Breast epithelium (tissue), 4 donors: ENCODE measurements at regions not wholly inside any gene's neighbourhood (a gene's known extent, or its start where the extent isn't known, plus 50 kb on each side); places are given as distances from the start of the nearest gene placed in this dataset.

Experiments
- DNase-seq, 2 donors: peaks; one replicate each; pipeline ENCODE4 v3.0.0-alpha.2; 2019; ENCODE audit warnings: low spot score in 2 of 2
- H3K27ac ChIP-seq, 2 donors: fragments of 200-600 bp; sonication (generic) in 1 of 2; one replicate each; pipeline ENCODE4 v1.5.1; 2016 to 2019; ENCODE audit warnings: mild to moderate bottlenecking in 1 of 2
- H3K27me3 ChIP-seq, 2 donors: fragments of 200-600 bp; sonication (generic) in 1 of 2; one replicate each; pipeline versions ENCODE4 v1.5.1 to v1.6.0; 2017 to 2019; ENCODE audit warnings: control low read depth in 1 of 2, mild to moderate bottlenecking in 1 of 2
- H3K36me3 ChIP-seq: fragments of 200-600 bp; one replicate; pipeline ENCODE4 v1.5.1; 2019
- H3K4me1 ChIP-seq, 2 donors: fragments of 200-600 bp; sonication (generic); one replicate each; pipeline ENCODE4 v1.5.1; 2016 to 2019; ENCODE audit warnings: control low read depth in 1 of 2
- H3K4me3 ChIP-seq, 3 donors: fragments of 200-600 bp; sonication (generic); 1 replicate in 2 of 3; 2 replicates in 1 of 3; pipeline ENCODE4 v1.5.1; 2016 to 2019; ENCODE audit warnings: mild to moderate bottlenecking in 3 of 3, moderate library complexity in 2 of 3
- H3K9me3 ChIP-seq, 2 donors: fragments of 200-600 bp; sonication (generic) in 1 of 2; one replicate each; pipeline ENCODE4 v1.5.1; 2016 to 2019; ENCODE audit warnings: control low read depth in 1 of 2
- CTCF ChIP-seq, 3 donors: fragments of 450-650 bp; IDR thresholded peaks; one replicate each; pipeline ENCODE4 v1.5.1; 2016 to 2017; ENCODE audit warnings: antibody characterized with exemption in 3 of 3, mild to moderate bottlenecking in 3 of 3, moderate library complexity in 3 of 3
- POLR2A ChIP-seq: fragments of 450-650 bp; IDR thresholded peaks from one replicate; pipeline ENCODE4 v1.6.1; 2016; ENCODE audit warnings: antibody characterized with exemption, mild to moderate bottlenecking, moderate library complexity
- POLR2AphosphoS5 ChIP-seq, 3 donors: sonication (generic); formaldehyde crosslinking; IDR thresholded peaks; one replicate each; pipeline ENCODE4 v1.6.1; 2017; ENCODE audit warnings: antibody characterized with exemption in 3 of 3
- intact Hi-C: fragments of 100-400 bp; cut with DNase I; formaldehyde crosslinking; loops from one replicate; pipeline ENCODE4 v1.15.1; 2023; ENCODE audit warnings: low total_unique reads

- Histone ChIP-seq H3K27ac (no peak overlapping the region), H3K4me3 (no peak overlapping the region), H3K9me3 (no peaks in the 10 kb centered on the region), H3K36me3 (no peaks in the 10 kb centered on the region), H3K27me3 (no peaks in the 10 kb centered on the region), H3K4me1 (no peaks in the 10 kb centered on the region)
- no peak for TF ChIP-seq CTCF (IDR thresholded peaks at IDR 0.05)
- no peak for TF ChIP-seq POLR2A
- no peak for TF ChIP-seq POLR2AphosphoS5 (IDR thresholded peaks at IDR 0.05)
- no peak for DNase-seq
- intact Hi-C loops, result no loop called here
Observed at GRCh38 chr10:85187047-85187446, 858.7 kb downstream of the CCSER2 start.

DNA sequence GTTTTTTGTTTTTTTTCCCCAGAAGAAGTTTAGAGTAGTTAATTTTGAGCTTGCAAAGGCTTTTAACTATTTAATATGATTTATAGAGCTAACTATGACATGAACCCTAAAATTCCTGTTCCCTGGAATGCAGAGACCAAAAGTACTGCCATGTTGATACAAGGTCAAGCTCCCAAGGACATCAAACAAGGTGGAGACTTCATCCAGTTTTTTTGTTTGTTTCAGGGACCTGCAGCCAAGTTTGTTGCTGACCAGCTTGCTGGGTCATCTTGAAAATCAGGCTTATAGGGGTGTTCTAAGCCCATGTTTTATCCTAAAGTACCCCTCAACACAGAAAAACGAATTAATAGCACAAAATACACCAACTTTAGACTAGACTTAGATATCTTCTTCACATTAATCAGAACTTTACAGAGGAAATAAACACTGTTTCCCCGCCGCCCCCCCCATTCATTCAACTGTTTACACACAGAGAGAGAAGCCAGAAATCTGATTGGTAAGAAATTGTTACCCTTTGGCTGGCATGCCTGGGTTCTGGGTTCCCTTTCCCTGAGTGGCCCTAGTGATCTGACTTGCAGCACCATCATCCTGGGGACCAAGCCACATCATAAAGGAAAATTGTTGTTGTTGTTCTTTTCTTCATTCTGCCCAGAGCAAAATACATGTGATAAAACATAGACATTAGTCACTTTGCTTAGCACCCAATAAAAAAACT, 860.5 kb downstream of the CCSER2 start:
- H3K27me3 ChIP-seq, result no peaks in the 10 kb centered on the region
- H3K27ac ChIP-seq, result no peak overlapping the region
- no peaks in the 10 kb centered on the region for H3K4me1 ChIP-seq
- intact Hi-C loops, result no loop called here
- TF ChIP-seq POLR2AphosphoS5 (IDR thresholded peaks at IDR 0.05) (no peak), CTCF (IDR thresholded peaks at IDR 0.05) (no peak), POLR2A (no peak)
- H3K4me3 ChIP-seq, result no peak overlapping the region
- no peak for DNase-seq
- H3K36me3 ChIP-seq, result no peaks in the 10 kb centered on the region
- no peaks in the 10 kb centered on the region for H3K9me3 ChIP-seq

DNA sequence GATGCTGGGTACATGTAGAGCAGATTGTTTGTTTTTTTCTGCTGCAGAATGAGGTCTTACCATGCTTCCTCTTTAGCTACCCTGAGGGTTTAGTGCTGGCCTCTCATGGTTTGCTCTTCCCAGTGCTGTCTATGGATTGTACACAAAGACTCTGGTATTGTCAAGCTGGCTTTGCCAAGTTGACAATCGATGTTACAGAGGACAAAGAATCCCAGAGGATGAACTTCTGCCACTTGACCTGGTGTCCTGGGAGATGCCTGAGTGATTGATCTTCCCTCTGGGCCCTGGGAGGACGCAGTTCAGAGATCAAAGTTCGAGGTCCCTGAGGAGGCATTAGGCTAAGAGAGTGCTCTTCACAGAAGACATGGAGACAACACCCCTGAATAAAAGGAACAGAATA, 865.4 kb downstream of the CCSER2 start:
- Histone ChIP-seq H3K9me3 (no peaks in the 10 kb centered on the region), H3K36me3 (no peaks in the 10 kb centered on the region), H3K4me3 (no peak overlapping the region), H3K4me1 (no peaks in the 10 kb centered on the region), H3K27ac (no peak overlapping the region), H3K27me3 (no peaks in the 10 kb centered on the region)
- DNase-seq, result no peak
- intact Hi-C loops, result no loop called here
- TF ChIP-seq POLR2A (no peak), CTCF (IDR thresholded peaks at IDR 0.05) (no peak), POLR2AphosphoS5 (IDR thresholded peaks at IDR 0.05) (no peak)

DNA sequence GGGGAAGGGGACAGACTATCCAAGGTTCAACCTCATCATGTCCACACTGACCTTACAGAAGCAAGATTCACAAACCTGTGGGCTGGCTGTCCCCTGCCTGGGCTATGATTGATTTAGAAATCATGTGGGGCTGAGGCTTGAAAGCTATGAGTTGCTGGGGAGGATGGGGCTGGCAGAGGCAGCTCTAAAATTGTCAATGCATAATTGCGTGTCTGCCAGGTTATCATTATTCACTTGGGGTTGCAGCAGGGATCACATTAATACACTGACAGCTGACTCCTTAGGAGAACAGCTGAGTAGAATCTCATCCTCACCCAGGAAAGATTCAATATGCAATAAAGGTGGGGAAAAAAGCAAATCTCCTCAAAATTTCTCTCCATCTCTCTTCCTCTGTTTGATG, 866.3 kb downstream of the CCSER2 start:
- intact Hi-C loops, result no loop called here
- no peaks in the 10 kb centered on the region for H3K36me3 ChIP-seq
- TF ChIP-seq POLR2A, result no peak
- no peak for TF ChIP-seq CTCF (IDR thresholded peaks at IDR 0.05)
- no peak for DNase-seq
- no peaks in the 10 kb centered on the region for H3K27me3 ChIP-seq
- no peak overlapping the region for H3K4me3 ChIP-seq
- no peaks in the 10 kb centered on the region for H3K9me3 ChIP-seq
- no peaks in the 10 kb centered on the region for H3K4me1 ChIP-seq
- H3K27ac ChIP-seq, result no peak overlapping the region

DNA sequence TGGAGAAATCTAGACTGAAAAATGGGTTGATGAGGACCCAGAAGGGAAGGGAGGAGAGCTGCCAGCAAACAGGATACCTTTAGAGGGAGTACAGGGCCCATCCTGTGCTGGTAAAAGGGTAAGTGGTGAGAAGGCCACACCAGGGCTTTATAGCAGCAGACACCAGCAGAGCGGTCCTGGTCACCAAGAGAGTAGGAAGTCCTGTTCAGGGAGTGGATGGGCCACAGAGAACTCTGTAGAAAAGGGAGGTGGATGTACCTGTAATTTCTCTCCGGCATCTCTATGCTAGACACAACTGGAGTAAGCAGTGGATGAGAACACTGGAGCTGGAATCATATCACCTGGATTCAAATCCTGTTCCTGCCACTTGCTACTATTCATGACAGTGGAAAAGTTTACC, 867.2 kb downstream of the CCSER2 start:
- H3K4me1 ChIP-seq, result no peaks in the 10 kb centered on the region
- no peaks in the 10 kb centered on the region for H3K9me3 ChIP-seq
- intact Hi-C loops, result no loop called here
- no peak overlapping the region for H3K4me3 ChIP-seq
- no peaks in the 10 kb centered on the region for H3K27me3 ChIP-seq
- H3K36me3 ChIP-seq, result no peaks in the 10 kb centered on the region
- no peak overlapping the region for H3K27ac ChIP-seq
- DNase-seq, result no peak
- TF ChIP-seq POLR2A (no peak), CTCF (IDR thresholded peaks at IDR 0.05) (no peak), POLR2AphosphoS5 (IDR thresholded peaks at IDR 0.05) (no peak)
